ENCODE measurements at regions not wholly inside any gene's neighbourhood (a gene's known extent, or its start where the extent isn't known, plus 50 kb on each side); places are given as distances from the start of the nearest gene placed in this dataset.

DNA sequence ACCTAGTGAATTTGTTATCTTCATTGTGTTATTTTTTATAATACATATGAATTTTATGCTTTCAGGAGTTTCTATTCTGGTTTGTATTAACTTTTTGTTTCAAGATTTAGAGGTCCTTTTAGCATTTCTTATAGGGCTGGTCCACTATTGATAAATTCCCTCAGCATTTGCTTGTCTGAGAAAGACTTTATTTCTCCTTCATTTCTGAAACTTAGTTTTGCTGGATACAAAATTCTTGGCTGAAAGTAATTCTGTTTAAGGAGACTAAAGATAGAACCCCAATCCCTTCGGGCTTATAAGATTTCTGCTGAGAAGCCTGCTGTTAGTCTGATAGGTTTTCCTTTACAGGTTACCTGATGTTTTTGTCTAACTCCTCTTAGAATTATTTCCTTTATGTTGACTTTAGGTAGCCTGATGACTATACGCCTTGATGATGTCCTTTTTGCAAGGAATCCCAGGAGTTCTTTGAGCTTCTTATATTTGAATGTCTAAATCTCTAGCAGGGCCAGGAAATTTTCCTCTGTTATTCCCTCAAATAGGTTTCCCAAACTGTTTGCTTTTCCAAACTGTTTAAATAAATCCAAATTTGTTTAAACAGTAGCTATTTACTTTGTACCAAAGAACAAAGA, 127.1 kb downstream of the CYSLTR2 start:
- Mint-ChIP-seq H3K4me1 (ENCODE audit: low read depth) (no peaks in the 10 kb centered on the region), H3K9me3 (peaks cover 16% of the 10 kb centered on the region), H3K27me3 (peaks cover 7% of the 10 kb centered on the region), H3K36me3 (ENCODE audit: low read depth) (no peaks in the 10 kb centered on the region), H3K27ac (no peak overlapping the region), H3K4me3 (no peak overlapping the region)
- intact Hi-C loops (cut with micrococcal nuclease) = no loop called here
- ATAC-seq = no peak
- ChIA-PET CTCF (interaction anchor here (1.3 kb wide), 1 partner anchor 11 kb away, joined by 3 read pairs; no protein-coding TSS in a partner anchor), POLR2A (no interaction called here)
- no peak for DNase-seq
- TF ChIP-seq, protein P1, sequence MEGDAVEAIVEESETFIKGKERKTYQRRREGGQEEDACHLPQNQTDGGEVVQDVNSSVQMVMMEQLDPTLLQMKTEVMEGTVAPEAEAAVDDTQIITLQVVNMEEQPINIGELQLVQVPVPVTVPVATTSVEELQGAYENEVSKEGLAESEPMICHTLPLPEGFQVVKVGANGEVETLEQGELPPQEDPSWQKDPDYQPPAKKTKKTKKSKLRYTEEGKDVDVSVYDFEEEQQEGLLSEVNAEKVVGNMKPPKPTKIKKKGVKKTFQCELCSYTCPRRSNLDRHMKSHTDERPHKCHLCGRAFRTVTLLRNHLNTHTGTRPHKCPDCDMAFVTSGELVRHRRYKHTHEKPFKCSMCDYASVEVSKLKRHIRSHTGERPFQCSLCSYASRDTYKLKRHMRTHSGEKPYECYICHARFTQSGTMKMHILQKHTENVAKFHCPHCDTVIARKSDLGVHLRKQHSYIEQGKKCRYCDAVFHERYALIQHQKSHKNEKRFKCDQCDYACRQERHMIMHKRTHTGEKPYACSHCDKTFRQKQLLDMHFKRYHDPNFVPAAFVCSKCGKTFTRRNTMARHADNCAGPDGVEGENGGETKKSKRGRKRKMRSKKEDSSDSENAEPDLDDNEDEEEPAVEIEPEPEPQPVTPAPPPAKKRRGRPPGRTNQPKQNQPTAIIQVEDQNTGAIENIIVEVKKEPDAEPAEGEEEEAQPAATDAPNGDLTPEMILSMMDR (IDR thresholded peaks at IDR 0.05) = no peak

DNA sequence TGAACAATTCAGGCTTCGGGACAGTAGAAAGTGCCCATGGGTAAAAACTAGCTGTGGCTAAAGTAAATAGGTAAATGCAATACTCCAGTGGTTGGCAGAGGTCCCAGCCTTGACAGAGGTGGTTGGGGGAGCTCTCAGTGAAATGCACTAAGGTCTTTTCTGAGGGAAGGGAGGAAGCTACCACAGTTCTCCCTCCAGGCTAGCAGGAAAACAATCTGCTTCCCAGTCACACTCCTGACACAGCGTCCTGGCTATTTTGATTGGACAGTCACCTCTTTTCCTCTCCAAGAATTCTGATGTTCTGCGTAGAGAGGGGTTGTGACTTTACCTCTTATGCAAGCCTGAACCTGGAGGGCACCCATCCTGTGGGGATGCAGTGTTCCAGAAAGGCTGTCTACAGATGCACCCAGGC, 128.7 kb downstream of the CYSLTR2 start:
- Mint-ChIP-seq H3K27me3 (peaks cover 5% of the 10 kb centered on the region), H3K9me3 (peaks cover 16% of the 10 kb centered on the region), H3K4me3 (no peak overlapping the region), H3K4me1 (ENCODE audit: low read depth) (no peaks in the 10 kb centered on the region), H3K36me3 (ENCODE audit: low read depth) (no peaks in the 10 kb centered on the region), H3K27ac (no peak overlapping the region)
- ATAC-seq = no peak
- ChIA-PET POLR2A (no interaction called here), CTCF (interaction anchor here (1.0 kb wide), 1 partner anchor 11 kb away, joined by 3 read pairs; no protein-coding TSS in a partner anchor)
- TF ChIP-seq, protein P1 (IDR thresholded peaks at IDR 0.05) = no peak
- intact Hi-C loops (cut with micrococcal nuclease) = no loop called here
- no peak for DNase-seq

DNA sequence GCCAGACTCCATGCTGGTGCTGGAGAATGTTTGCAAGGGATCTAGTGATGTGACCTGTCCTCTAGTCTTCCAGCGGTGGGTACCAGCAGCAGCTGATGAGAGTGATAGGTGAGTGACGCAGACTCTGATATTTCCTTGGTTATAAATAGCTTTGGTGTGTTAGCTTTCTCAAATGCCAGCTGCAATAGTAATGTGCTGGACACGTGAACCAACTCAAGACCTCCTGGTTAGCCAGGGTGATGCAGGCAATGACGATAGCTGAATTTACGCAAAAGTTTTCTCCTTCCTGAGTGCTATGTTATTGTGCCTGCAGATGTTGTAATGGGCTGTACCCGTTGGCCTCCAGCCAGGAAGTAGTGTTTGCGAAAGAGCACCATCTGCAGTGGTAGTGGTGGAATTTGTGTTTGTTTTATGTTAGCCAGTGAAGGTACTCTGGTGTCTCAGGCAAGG, 129.5 kb downstream of the CYSLTR2 start:
- ChIA-PET CTCF (interaction anchor here (0.8 to 1.3 kb wide), 3 partner anchors 10 to 14 kb away, joined by 3 to 6 read pairs (median 3); no protein-coding TSS in a partner anchor), POLR2A (no interaction called here)
- ATAC-seq (no peak), DNase-seq (no peak)
- no peak overlapping the region for H3K27ac Mint-ChIP-seq
- TF ChIP-seq, protein P1 (IDR thresholded peaks at IDR 0.05) = no peak
- peaks cover 5% of the 10 kb centered on the region for H3K27me3 Mint-ChIP-seq
- no peaks in the 10 kb centered on the region for H3K4me1 Mint-ChIP-seq (ENCODE audit: low read depth)
- H3K4me3 Mint-ChIP-seq = no peak overlapping the region
- H3K36me3 Mint-ChIP-seq (ENCODE audit: low read depth) = no peaks in the 10 kb centered on the region
- H3K9me3 Mint-ChIP-seq = peaks cover 16% of the 10 kb centered on the region
- intact Hi-C loops (cut with micrococcal nuclease) = no loop called here

DNA sequence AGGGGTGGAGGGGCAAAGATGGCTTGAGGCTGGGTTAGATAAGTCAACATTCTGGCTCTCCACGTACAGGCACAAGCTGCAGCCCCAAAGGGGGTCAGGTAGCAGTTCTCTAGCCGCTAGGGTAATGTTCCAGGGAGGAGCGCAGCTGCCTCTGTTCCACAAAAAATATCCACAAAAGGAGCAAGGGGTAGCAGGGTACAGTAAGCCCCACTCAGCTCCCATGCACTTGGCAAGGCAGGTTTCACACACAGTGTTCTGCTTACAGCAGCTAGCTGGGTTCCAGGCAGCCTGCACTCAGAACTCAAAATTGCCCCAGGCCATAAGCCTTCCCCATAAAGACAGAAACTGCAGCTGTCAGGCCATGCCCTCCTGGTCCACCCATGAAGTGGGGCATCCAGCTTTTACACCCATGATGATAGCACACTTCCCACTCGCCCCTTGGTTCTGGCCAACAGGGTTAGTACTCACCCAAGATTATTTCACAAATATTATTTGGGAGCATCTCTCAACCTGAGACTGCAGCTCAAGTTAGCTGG, 130.0 kb downstream of the CYSLTR2 start:
- H3K4me3 Mint-ChIP-seq = no peak overlapping the region
- intact Hi-C loops (cut with micrococcal nuclease) = no loop called here
- no peak for ATAC-seq
- peaks cover 16% of the 10 kb centered on the region for H3K9me3 Mint-ChIP-seq
- H3K27me3 Mint-ChIP-seq = peaks cover 5% of the 10 kb centered on the region
- TF ChIP-seq, protein P1 (IDR thresholded peaks at IDR 0.05) = no peak
- DNase-seq = no peak
- H3K27ac Mint-ChIP-seq = no peak overlapping the region
- ChIA-PET POLR2A (interaction anchor here (0.6 kb wide), 2 partner anchors 20 to 582 kb away, joined by 3 read pairs; no protein-coding TSS in a partner anchor), CTCF (interaction anchor here (0.8 to 1.3 kb wide), 3 partner anchors 9 to 15 kb away, joined by 3 to 6 read pairs (median 3); no protein-coding TSS in a partner anchor)
- no peaks in the 10 kb centered on the region for H3K4me1 Mint-ChIP-seq (ENCODE audit: low read depth)
- no peaks in the 10 kb centered on the region for H3K36me3 Mint-ChIP-seq (ENCODE audit: low read depth)

DNA sequence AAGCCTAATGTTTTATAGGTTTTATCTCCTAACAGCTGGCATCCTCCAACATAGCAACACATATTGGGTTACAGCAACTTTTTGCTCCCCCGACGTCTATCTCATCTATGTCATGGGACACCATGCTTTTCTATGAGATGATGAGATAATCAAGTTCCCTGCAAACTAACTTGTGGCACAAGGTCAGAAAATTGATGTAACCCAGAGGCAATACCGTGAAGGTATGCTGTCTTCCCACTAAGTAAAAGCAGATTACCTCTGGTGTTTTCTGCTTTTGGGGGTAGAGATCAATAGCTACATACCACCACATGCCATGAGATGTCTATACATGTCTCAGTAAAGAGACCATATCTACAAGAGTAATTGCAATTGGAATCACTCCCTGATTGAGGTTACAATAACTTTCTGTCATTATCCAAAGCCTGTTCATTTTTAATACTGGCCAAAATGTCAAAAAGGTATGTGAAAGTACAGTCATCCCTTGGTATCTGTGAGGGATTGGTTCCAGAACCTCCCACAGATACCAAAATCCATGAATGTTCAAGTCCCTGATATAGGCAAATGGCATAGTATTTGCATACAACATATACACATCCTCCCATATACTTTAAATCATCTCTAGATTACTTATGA, 131.3 kb downstream of the CYSLTR2 start:
- ATAC-seq = no peak
- no peak overlapping the region for H3K4me3 Mint-ChIP-seq
- CTCF ChIA-PET = no interaction called here

More for the DNA sequence above, 131.3 kb downstream of the CYSLTR2 start:
- TF ChIP-seq, protein P1 (IDR thresholded peaks at IDR 0.05) = no peak
- Mint-ChIP-seq H3K4me1 (ENCODE audit: low read depth) (no peaks in the 10 kb centered on the region), H3K27ac (no peak overlapping the region), H3K27me3 (peaks cover 3% of the 10 kb centered on the region), H3K9me3 (peaks cover 11% of the 10 kb centered on the region), H3K36me3 (ENCODE audit: low read depth) (no peaks in the 10 kb centered on the region)
- intact Hi-C loops (cut with micrococcal nuclease) = no loop called here
- DNase-seq = no peak
- POLR2A ChIA-PET = no interaction called here

Measured in activated CD8-positive, alpha-beta T cell treated with anti-CD3 and anti-CD28 coated beads for 36 hours (primary cell).